GM19463 (cell line): ENCODE measurements at regions not wholly inside any gene's neighbourhood (a gene's known extent, or its start where the extent isn't known, plus 50 kb on each side); places are given as distances from the start of the nearest gene placed in this dataset.

Experiments
- ATAC-seq: cut with Tn5 transposase; IDR thresholded peaks from one replicate; pipeline ENCODE4 v1.9.1; 2021; ENCODE audit warnings: mild to moderate bottlenecking, moderate library complexity; ENCODE audit not compliant: unreplicated experiment

DNA sequence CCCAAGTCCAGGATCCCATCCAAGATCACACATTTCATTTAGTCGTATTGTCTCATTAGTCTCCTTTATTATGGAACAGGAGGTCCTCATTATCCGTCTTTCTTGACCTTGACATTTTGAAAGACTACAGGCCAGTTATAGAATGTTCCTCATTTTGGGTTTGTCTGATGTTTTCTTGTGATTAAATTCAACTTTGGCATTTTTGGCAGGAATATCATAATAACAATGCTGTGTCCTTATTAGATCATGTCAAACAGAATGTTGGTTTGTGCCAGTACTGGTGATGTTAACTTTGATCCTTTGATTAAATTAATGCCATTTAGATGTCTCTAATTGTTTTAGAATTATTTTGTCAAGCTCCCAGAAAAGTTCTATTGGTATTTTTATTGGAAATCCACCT lies 106.5 kb upstream of the FRY start:
- no peak for ATAC-seq

DNA sequence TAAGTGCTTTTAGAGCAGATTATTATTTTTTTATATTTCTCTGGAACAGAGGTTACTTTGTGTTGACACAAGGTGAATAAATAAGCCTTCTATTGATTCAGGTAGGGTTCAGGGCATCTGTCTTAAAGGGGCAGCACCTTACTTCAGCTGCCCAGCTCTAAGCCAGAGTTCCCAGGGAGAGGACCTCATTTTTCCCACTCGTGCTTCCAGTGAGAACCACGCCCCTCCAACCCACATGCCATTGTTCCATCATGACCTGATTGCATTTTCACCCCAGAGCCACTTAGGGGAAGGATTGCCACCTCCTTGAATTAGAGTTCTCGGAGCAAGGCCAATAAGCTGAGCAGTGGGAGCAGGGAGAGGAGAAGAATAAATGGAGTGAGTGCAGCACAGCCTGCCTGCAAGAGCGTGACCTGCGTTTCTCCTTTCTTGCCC lies 104.3 kb upstream of the FRY start:
- ATAC-seq = no peak

DNA sequence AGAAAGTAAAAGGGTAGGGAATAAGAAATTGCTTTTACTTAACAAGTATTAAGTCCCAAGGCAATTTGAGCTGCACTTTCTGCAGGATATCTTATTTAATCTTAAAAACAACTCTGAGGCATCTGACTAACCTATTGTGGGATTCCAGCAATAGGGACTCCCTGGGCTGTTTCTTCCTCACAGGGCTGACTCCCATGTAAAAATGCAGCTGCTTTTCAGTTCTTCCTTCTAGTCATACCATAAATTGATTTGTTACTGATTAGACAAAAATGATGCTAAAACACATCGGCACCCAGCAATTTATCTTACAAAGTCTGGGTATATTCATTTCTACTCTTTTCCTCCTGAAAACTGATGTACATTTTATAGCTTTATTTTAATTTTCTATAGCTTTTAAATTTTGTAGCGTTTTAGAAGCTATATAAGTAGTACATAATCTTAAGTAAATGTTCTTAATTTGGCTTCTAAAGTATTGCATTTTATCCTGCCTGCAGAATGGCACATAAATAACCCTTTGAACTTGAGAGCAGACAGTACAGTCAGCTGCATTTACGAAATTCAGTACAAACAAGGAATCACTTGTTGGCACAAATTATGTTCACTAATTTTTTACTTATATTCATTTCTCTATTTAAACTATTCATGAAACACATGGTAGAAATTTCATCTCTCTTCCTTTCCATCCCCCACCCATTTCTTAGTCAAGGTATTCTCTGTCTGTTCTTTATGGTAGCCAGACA lies 102.4 kb upstream of the FRY start:
- no peak for ATAC-seq

DNA sequence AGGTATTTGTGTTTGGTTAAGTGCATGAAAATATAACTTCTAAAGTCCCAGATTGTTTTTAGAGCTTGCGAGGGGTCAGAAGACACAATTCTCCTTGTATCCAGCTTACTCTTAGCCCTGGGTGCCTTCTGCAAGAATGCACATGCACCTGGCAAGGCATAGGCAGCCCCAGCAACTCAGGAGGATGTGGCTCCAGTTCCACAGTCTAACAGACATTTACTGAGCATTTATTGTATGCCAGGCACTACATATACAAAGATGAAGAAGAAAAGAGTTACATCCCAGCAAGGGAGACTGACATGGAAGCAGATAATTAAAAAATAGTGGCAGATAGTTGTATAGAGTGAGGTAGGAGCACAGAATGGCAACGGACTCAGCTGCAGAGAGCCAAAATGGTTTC lies 101.1 kb upstream of the FRY start:
- peak; percentile 24 for ATAC-seq

DNA sequence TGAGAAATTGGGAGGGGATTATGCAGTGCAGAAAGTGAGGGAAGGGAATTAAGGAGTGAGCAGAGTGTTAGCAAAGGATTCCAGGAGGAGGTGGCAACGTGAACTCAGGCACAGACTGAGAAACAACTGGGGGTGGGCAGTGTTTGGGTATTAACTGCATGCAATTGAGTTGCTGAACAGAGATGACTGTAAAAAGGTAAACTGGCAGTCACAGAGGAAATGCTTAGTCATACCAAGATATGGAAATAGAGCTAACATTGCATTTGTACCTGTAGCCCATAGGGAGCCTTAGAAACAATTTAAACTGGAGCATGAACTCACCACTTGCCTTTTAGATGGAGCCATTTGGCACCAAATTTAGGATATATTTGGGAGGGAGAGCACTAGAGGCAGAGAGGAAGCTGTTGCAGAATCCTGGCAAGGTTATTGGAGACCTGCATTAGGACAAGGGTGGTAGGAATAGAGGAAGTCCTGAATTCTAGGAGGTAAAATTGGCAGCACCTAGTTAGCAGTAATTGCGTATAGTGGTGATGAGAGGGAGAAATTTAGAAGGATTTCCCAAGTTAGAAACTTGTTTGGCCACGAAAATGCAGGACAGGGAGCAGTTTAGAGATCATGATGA lies 100.6 kb upstream of the FRY start:
- peak; percentile 98 for ATAC-seq

DNA sequence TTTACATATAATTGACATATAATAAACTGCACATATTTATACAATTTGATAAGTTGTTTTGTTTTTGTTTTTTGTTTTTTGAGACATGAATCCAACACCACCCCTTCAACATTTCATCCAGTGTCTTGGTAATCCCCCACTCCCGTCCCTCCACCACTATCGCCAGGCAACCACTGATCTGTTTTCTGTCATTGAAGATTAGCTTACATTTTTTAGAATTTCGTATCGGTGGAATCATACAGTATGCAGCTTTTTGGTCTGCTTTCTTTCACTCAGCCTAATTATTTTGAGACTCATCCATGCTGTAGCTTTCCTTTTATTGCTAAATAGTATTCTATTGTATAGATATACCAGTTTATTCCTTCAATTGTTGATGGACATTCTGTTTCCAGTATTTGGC lies 94.1 kb upstream of the FRY start:
- ATAC-seq = no peak

DNA sequence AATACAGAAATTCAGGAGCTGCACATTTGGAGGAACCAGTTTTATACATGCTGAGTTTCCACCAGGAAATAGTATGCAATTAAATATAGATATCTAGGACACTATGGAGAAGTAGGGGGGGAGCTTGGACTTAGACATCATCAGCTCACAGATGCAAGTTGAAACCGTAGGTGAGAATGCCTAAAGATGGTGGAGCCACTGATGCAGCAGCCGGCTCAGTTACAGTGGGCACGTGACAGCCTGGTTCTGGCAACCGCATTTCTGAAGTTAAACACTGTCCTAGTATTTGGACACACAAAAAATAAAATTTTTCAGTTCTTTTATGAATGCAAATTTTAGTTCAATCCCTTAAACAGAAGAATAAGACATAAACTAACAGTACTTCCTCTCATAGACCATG lies 91.5 kb upstream of the FRY start:
- ATAC-seq = no peak

DNA sequence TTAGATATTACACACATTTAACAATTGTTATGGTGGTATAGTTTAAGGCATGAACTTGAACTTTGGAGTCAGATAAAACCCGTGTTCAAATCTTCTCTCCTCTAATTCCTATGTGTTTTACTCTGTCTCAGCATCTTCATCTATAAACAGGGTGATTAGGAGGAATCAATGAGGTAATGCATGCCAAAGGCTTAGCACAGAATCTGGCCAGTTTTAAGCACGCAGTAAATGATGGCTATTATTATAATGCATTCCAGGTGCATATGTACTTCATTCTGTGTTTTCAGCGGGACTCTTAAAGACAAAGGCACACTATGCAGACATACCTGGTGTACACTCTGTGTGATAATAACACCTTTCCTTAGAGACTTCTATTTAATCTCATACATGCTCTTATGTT lies 88.0 kb upstream of the FRY start:
- ATAC-seq = no peak

DNA sequence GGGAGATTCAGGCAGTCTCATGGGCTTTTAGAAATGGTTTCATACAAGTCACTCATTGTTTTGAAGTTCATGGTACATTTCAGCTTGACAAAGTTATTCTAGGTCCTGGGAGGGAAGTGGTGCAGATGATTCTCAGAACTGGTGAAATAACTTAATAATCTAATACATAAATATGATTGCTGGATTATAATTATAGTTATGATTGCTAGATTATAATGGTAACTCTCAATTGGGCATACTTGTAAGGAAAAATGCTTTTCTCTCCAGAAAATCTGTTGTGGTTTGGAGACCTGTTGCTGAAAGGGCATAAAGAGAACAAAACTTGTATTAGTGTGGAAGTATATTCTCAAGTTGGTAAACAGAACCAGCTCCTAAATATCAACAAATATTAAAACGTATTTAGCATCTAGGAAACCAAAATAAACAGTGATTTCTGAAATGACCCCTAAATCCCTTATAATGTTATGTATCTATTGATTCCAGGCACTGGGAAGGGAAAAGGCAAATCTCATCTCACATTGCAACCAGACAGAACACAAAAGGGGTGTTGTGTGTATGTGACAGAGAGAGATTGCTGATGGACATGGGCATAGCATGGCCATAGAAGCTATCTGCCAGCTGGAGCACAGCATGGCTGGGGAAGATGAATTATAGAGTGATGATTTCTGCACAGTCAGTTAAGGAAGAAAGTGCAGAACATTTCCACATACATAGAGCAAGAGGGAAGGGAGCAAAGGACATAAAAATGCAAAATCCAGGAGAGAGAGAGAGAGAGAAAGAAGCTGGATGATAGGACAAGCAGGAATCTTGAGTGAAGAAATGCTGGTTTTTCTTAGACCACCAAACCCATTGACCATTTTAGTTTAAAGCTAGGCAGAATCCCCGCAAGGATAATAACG lies 87.1 kb upstream of the FRY start:
- no peak for ATAC-seq

DNA sequence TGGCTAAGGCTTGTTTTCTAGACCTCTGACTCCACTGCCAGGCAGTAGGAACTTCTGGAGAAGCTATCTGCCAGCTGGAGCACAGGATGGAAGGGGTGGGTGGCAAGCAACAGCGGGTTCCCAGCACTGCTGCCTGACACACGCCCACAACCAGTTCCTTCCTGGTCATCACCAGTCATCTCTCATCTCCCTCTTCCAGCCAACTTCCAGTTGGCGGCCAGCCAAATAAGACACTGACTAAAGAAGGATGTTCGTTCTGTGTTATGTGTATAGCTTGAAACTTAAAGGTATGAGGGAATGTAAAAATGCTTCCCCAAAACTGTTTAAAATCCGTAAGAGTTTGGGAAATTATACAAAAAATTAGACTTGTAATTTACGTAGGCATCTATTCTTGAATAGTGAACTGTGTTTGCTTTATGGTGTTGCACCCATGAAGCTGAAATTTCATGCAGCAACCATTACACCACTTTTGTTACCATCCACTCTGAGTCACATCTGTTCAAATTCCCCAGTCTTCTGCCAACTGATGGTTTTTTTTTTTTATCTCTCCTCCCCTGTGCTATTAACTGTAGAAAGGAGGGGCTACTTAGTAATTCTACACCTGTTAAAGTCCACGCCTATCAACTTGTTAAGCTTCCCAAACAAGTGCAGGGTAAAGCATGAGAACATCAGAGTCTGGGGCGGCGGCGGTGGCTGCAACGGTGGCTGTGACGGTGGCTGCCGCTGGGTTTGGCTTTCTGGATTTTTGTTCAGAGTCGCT lies 86.2 kb upstream of the FRY start:
- ATAC-seq = no peak

DNA sequence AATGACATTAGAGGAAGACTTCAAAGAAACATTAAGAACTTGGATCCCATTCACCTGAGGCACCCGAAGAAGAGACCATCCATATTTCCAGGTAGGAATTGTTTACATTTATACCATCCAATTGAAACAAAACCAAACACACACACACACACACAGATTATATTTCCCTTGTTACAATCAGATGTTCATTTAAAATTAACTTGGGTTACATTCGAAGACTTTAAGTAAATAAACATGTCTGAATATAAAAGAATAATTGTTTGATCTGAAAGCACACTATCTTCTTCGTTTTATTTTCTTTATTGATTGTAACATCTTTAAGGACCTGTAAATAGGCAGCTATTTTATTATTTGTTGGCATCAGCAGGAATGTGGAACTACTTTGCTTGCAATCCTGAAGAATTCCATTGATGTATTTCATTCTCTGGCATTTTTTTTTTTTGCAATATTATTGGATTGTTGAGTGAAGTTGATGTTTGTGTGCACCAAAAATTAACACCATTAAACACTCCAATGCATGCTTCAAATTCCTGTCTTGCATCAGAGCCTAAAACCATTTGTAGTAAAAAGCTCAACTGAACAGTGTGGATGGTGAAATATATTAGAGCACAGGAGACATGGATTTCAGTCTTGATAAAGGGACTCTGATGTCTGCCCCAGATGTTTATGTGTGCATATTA lies 85.3 kb upstream of the FRY start:
- no peak for ATAC-seq

DNA sequence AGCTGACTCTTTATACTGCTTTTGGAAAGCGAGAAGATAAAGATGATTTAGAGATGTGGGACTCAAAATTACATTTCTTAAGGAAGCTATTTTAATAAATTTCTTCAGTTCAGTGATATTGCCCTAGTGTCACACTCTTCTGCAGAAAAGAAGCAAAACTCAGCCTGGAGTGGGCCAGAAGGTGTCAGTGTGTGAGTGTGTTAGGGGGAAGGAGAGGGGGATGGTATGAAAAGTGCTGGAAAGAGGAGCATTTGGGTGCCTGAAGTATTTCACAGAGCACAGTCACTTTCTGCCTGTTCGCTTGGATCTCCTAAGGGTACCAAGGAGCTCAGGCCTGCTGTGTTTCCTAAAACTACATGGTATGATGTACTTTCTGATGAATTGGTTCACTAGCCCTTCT lies 84.5 kb upstream of the FRY start:
- ATAC-seq = no peak

DNA sequence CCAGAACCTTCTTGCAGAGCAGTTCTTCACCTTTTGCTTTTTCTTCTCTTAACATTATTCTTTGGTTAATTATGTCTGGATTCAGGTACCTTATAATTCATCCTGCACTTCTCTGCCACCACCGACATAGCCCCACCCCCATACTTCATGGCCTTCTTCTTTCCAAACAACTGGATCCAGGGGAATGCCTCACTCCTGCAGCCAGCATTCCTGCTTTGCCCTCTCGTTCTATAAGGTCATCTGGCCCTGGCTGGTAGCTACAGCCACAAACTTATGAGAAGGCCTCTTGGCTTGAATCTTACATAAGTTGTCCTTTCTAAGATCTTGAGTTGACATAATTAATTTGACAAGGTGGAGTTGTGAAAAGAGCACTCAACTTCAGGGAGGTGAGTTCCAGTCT lies 84.1 kb upstream of the FRY start:
- ATAC-seq = no peak

DNA sequence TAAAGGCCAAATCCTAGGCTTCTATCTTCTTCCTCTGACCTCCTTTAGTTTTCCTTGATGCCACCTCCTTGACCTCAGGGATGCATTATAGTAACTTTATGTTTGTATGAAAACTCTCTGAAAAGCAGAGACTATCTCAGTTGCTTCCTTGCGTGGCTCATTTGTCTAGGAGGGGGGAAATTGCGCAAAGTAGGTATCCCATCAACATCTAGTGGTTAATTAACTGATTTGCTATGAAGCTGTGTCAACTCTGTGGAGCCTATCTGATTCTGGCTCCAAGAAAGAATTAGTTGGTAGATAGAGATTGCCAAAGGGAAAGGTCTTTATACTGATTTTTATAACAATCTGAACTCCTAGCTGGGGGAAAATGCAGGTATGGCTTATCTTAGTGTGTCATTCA lies 82.1 kb upstream of the FRY start:
- ATAC-seq = no peak

DNA sequence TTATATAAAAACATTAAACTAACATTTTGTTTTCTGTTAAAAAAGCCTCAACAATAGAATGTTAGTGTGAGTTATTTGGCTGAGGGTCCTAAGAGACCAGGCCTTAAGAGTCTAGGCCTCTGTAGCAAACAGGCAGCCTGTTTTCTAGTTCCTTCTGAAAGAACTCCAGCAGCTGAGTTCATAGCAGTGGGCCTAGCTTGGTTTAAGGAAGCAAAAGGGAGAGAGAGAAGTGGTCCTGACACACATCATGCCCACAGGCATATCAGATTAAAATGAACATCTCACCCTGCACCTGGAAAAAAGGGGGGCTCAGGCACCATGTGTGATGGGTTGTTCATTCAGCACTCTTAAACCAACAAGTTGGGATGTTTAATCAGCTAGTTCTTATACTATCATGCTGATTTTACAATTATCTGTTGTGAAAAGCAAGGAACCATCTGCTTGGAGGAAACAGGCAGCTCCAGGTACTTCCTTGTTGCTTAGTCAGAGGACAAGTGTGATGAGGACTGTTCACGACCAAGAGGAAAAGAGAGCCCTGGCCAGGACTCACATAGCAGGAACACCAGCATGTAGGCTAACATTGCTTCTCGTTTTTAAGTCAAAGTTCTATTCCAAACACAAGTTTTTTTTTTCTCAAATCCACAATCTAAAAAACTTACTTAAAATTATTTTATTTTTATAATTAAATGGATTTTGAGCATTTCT lies 81.3 kb upstream of the FRY start:
- ATAC-seq = no peak

DNA sequence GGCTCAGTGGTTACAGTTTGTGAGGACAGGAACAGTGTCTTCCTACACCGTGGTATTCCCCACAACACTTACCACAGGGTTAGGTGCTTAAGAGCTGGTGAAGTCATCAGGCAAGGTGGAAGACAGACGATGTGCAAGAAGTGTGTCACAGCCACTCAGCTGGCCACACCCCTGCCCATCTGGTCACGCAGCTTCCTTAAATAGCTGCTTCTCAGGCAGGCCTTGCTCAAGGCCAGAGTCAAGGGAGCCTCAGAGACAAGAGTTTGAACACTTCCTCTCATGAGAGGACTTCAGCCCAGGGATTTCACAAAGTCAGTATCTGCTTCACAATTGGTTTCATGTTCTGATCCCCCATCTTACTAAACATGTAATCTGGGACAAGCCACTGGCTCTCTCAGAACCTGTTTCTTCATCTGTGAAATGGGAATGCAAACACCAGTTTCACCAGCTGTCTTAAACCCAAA lies 80.3 kb upstream of the FRY start:
- peak; percentile 95 for ATAC-seq

DNA sequence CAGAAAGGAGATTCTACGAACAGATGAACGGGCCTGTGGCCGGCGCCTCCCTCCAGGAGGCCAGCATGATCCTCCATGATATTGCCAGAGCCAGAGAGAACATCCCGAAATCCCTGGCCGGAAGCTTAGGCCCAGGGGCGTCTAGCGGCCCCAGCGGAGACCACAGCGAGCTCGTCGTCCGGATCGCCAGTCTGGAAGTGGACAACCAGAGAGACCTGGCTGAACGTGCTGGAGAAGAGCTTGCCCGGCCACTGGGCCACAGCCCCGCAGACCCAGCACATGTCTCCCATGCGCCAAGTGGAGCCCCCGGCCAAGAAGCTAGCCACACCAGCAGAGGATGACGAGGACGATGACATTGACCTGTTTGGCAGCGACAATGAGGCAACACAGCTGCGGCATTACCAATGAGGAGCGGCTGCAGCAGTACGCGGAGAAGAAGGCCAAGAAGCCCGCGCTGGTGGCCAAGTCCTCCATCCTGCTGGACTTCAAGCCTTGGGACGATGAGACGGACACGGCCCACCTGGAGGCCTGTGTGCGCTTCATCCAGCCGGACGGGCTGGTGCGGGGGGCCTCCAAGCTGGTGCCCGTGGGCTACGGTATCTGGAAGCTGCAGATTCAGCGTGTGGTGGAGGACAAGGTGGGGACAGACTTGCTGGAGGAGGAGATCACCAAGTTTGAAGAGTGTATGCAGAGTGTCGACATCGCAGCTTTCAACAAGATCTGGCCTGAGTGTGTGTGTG lies 78.8 kb upstream of the FRY start:
- no peak for ATAC-seq

DNA sequence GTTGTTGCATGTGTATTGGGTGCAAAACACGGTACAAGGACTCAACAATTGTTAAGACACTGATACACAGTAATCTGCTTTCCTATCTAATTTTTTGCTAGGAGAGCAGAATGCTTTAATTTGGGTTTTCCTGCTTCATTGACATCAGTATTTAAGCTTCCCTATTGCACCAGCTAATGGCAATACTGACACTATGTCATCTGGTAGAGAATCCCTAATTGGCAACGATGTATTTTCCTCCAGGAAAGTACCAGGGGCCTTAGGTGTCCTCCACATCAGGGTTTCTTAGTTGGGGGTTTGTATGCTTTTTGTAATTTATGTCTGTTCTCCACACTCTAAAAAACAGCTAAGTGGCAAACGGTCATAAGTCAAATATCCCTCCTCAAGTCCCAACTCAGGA lies 76.5 kb upstream of the FRY start:
- ATAC-seq = no peak

DNA sequence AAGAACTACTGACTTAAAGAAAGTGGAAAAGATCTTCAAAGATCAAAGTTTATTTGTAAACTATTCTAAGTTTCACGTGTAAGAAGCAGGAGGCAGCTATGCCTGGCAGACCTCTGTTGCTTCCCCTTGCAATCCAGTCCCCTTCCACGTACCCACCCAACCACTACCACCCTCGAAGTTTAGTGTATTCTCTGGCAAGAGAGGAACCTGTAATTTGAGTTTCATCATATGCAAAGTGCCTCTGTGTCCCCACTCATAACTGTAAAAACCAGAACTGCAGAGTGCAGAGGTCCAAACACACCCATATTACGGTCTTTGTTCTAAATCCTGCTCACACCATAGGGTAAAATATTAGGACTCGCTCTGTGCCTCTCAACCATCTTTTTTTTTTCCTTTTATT lies 75.8 kb upstream of the FRY start:
- ATAC-seq = no peak
